GM12891 (cell line): ENCODE measurements at regions not wholly inside any gene's neighbourhood (a gene's known extent, or its start where the extent isn't known, plus 50 kb on each side); places are given as distances from the start of the nearest gene placed in this dataset.

Source experiments
- PAX5 ChIP-seq: IDR thresholded peaks from 2 replicates; pipeline ENCODE4 v1.6.1; 2011; ENCODE audit warnings: low read length, moderate library complexity, mild to moderate bottlenecking; ENCODE audit not compliant: insufficient read depth, severe bottlenecking
- POLR2A ChIP-seq: IDR thresholded peaks from 2 replicates; pipeline ENCODE4 v1.6.1; 2011; ENCODE audit warnings: low read depth, low read length, control low read depth
- POLR2AphosphoS5 ChIP-seq: IDR thresholded peaks from 2 replicates; pipeline ENCODE4 v1.6.1; 2011; ENCODE audit warnings: low read depth, low read length, control low read depth
- POU2F2 ChIP-seq: IDR thresholded peaks from 2 replicates; pipeline ENCODE4 v1.6.1; 2011; ENCODE audit warnings: low read depth, mild to moderate bottlenecking, control low read depth, low read length, moderate library complexity
- SPI1 ChIP-seq: IDR thresholded peaks from 2 replicates; pipeline ENCODE4 v1.6.1; 2011; ENCODE audit warnings: low read depth, low read length, control low read depth
- TAF1 ChIP-seq: IDR thresholded peaks from 2 replicates; pipeline ENCODE4 v1.6.1; 2011; ENCODE audit warnings: low read depth, low read length, control low read depth

DNA sequence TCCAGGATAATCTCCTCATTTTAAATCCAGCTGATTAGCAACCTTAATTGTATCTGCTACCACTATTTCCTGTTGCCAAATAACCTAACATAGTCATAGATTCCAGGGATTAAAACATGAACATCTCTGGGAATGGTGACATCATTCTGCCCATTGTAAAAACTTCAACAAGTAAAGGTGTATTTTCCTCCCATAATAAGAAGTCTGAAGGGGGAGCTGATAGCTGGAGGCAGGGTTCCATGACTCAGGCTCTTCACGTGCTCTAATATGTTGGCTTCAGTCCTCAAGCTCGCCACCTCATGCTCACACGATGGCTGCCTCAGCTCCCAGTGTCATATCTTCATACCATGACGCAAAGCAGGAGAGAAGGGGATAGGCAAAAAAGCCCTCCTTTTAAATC lies 172.0 kb upstream of the VASH1 start:
- TF ChIP-seq POLR2AphosphoS5, result no peak
- TF ChIP-seq POLR2A, result no peak
- TF ChIP-seq TAF1, result no peak
- no peak for TF ChIP-seq SPI1
- no peak for TF ChIP-seq POU2F2
- no peak for TF ChIP-seq PAX5
